Inflammatory macrophage treated with lipopolysaccharide for 4 hours (primary cell): ENCODE measurements at regions not wholly inside any gene's neighbourhood (a gene's known extent, or its start where the extent isn't known, plus 50 kb on each side); places are given as distances from the start of the nearest gene placed in this dataset.
A peak's percentile ranks its signal among the peaks of the same experiment; 100 is the strongest.

Experiments used
- DNase-seq: peaks from one replicate; pipeline ENCODE4 v3.0.0-alpha.2; 2020

GRCh38 chr9:1598270-1598669 lies 416.9 kb upstream of the SMARCA2 start:
- no peak for DNase-seq

- no peak for DNase-seq
Observed at GRCh38 chr9:1599961-1600360, 415.2 kb upstream of the SMARCA2 start.

GRCh38 chr9:1604942-1605560 lies 410.1 kb upstream of the SMARCA2 start:
- no peak for DNase-seq

GRCh38 chr9:1606253-1606652 lies 408.9 kb upstream of the SMARCA2 start:
- peak; percentile 3 for DNase-seq

- no peak for DNase-seq
Observed at GRCh38 chr9:1612886-1613285, 402.3 kb upstream of the SMARCA2 start.

- no peak for DNase-seq
Observed at GRCh38 chr9:1617419-1617818, 397.7 kb upstream of the SMARCA2 start.

- no peak for DNase-seq
Observed at GRCh38 chr9:1619915-1620710, 395.0 kb upstream of the SMARCA2 start.

- DNase-seq: no peak
Observed at GRCh38 chr9:1637401-1637800, 377.7 kb upstream of the SMARCA2 start.

- no peak for DNase-seq
Observed at GRCh38 chr9:1639166-1639565, 376.0 kb upstream of the SMARCA2 start.

GRCh38 chr9:1647776-1648175 lies 367.4 kb upstream of the SMARCA2 start:
- DNase-seq: no peak

GRCh38 chr9:1653282-1653681 lies 361.9 kb upstream of the SMARCA2 start:
- DNase-seq: no peak

- no peak for DNase-seq
Observed at GRCh38 chr9:1658661-1659362, 356.3 kb upstream of the SMARCA2 start.

- no peak for DNase-seq
Observed at GRCh38 chr9:1659363-1659690, 355.8 kb upstream of the SMARCA2 start.

- no peak for DNase-seq
Observed at GRCh38 chr9:1668441-1668840, 346.7 kb upstream of the SMARCA2 start.

GRCh38 chr9:1673300-1673699 lies 341.8 kb upstream of the SMARCA2 start:
- no peak for DNase-seq

- DNase-seq: no peak
Observed at GRCh38 chr9:1676771-1677170, 338.4 kb upstream of the SMARCA2 start.

GRCh38 chr9:1683951-1684350 lies 331.2 kb upstream of the SMARCA2 start:
- DNase-seq: no peak

- no peak for DNase-seq
Observed at GRCh38 chr9:1698991-1699390, 316.2 kb upstream of the SMARCA2 start.

GRCh38 chr9:1701113-1701512 lies 314.0 kb upstream of the SMARCA2 start:
- DNase-seq: no peak

GRCh38 chr9:1702701-1703100 lies 312.4 kb upstream of the SMARCA2 start:
- no peak for DNase-seq

- DNase-seq: no peak
Observed at GRCh38 chr9:1707291-1707690, 307.9 kb upstream of the SMARCA2 start.

- no peak for DNase-seq
Observed at GRCh38 chr9:1708219-1708618, 306.9 kb upstream of the SMARCA2 start.

- no peak for DNase-seq
Observed at GRCh38 chr9:1709347-1709746, 305.8 kb upstream of the SMARCA2 start.

GRCh38 chr9:1712861-1713450 lies 302.2 kb upstream of the SMARCA2 start:
- no peak for DNase-seq
